ENCODE measurements at regions not wholly inside any gene's neighbourhood (a gene's known extent, or its start where the extent isn't known, plus 50 kb on each side); places are given as distances from the start of the nearest gene placed in this dataset.

GRCh38 chr16:22684574-22685458 is 129.1 kb upstream of the HS3ST2 start:
- TF ChIP-seq CTCF (IDR thresholded peaks at IDR 0.05 in 4 of 5, conservative IDR thresholded peaks at IDR 0.05 in 1 of 5) (no peak), POLR2A (IDR thresholded peaks at IDR 0.05) (no peak)

Data from gastrocnemius medialis (tissue), 4 donors.